ENCODE measurements at regions not wholly inside any gene's neighbourhood (a gene's known extent, or its start where the extent isn't known, plus 50 kb on each side); places are given as distances from the start of the nearest gene placed in this dataset.
A peak's percentile ranks its signal among the peaks of the same experiment; 100 is the strongest.

DNA sequence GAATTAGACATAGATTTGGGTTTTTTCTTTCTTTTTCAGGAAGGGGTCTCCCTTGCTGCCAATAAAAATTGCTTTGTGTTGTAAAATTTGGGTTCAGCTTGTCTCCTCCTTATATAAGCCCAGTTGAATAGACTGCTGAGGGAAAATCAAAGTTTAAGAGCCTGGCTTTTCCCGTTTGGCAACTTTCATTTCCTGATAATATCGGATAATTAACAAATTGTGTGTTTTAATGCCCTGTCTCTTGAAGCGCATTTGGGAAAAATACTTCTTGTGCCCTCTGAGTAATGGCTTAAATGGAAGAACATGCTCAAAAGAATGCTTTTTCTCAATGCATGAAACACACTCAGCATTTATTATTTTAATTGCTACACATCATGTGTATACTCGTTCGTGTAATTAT, 198.0 kb upstream of the DCN start:
- no peak overlapping the region for H3K4me3 ChIP-seq

GRCh38 chr12:91379051-91379775, 196.6 kb upstream of the DCN start:
- WGBS, 2 donors: 85 to 94% methylated on average over 2 of the region's 2 CpGs
- no peak overlapping the region for H3K9ac ChIP-seq (ENCODE audit: insufficient read depth in 1 of 2, low read length in 2 of 2)
- H3K27ac ChIP-seq (ENCODE audit: low read depth in 1 of 2, low read length in 1 of 2): no peak overlapping the region
- H3K27me3 ChIP-seq (ENCODE audit: control insufficient read depth in 3 of 3, insufficient read depth in 3 of 3, low read length in 2 of 3): no peaks in the 10 kb centered on the region
- TF ChIP-seq, protein P1, sequence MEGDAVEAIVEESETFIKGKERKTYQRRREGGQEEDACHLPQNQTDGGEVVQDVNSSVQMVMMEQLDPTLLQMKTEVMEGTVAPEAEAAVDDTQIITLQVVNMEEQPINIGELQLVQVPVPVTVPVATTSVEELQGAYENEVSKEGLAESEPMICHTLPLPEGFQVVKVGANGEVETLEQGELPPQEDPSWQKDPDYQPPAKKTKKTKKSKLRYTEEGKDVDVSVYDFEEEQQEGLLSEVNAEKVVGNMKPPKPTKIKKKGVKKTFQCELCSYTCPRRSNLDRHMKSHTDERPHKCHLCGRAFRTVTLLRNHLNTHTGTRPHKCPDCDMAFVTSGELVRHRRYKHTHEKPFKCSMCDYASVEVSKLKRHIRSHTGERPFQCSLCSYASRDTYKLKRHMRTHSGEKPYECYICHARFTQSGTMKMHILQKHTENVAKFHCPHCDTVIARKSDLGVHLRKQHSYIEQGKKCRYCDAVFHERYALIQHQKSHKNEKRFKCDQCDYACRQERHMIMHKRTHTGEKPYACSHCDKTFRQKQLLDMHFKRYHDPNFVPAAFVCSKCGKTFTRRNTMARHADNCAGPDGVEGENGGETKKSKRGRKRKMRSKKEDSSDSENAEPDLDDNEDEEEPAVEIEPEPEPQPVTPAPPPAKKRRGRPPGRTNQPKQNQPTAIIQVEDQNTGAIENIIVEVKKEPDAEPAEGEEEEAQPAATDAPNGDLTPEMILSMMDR (IDR thresholded peaks at IDR 0.05; ENCODE audit: control extremely low read depth, extremely low read depth): no peak
- no peaks in the 10 kb centered on the region for H3K36me3 ChIP-seq (ENCODE audit: control insufficient read depth in 4 of 4, insufficient read depth in 4 of 4, low read length in 4 of 4)
- H3K4me1 ChIP-seq (ENCODE audit: control insufficient read depth in 5 of 5, insufficient read depth in 5 of 5, low read length in 5 of 5): peaks cover 0 to 69% (median 11%) of the 10 kb centered on the region in 5 donors
- H3K9me3 ChIP-seq (ENCODE audit: control insufficient read depth in 4 of 4, insufficient read depth in 3 of 4, low read length in 3 of 4): no peaks in the 10 kb centered on the region
- H3K4me3 ChIP-seq: no peak overlapping the region
- DNase-seq (peak in 1 of 3 donors; percentile 48), ATAC-seq (ENCODE audit: insufficient read depth, low FRiP score) (no peak)

More for the DNA sequence above, 198.0 kb upstream of the DCN start:
- no peaks in the 10 kb centered on the region for H3K36me3 ChIP-seq (ENCODE audit: control insufficient read depth in 4 of 4, insufficient read depth in 4 of 4, low read length in 4 of 4)
- peak overlapping the region in 1 of 2 donors; percentile 69 for H3K9ac ChIP-seq (ENCODE audit: insufficient read depth in 1 of 2, low read length in 2 of 2)
- peak in 2 of 3 donors; percentile 71 to 73 for DNase-seq
- no peak overlapping the region for H3K27ac ChIP-seq (ENCODE audit: low read depth in 1 of 2, low read length in 1 of 2)
- 45 to 68% methylated on average over 5 of the region's 5 CpGs for WGBS, 2 donors
- TF ChIP-seq, protein P1 (IDR thresholded peaks at IDR 0.05; ENCODE audit: control extremely low read depth, extremely low read depth): no peak
- no peaks in the 10 kb centered on the region for H3K9me3 ChIP-seq (ENCODE audit: control insufficient read depth in 4 of 4, insufficient read depth in 3 of 4, low read length in 3 of 4)
- H3K4me1 ChIP-seq (ENCODE audit: control insufficient read depth in 5 of 5, insufficient read depth in 5 of 5, low read length in 5 of 5): peaks cover 0 to 62% (median 11%) of the 10 kb centered on the region in 5 donors
- no peaks in the 10 kb centered on the region for H3K27me3 ChIP-seq (ENCODE audit: control insufficient read depth in 3 of 3, insufficient read depth in 3 of 3, low read length in 2 of 3)
- no peak for ATAC-seq (ENCODE audit: insufficient read depth, low FRiP score)

DNA sequence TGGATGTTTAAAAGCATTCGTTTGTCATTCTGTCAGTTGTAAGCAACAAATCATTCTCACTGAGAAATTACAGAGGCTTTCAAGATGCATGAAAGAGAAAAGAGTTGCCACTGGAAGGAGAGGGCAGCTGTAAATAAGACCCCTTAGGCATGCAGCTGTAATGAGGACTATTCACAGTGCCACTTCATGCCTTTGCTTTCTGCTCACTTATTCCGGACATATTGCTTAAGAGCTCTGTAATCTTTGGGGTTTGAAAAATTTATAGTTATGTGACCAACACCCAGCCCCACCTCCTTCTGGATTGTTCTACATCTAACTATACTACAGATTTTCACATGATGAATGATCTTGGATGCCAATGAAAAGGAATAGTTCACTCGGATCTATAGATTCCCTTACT, 194.8 kb upstream of the DCN start:
- ATAC-seq (ENCODE audit: insufficient read depth, low FRiP score) (no peak), DNase-seq (peak in 1 of 3 donors; percentile 43)
- TF ChIP-seq, protein P1 (IDR thresholded peaks at IDR 0.05; ENCODE audit: control extremely low read depth, extremely low read depth): no peak
- Histone ChIP-seq H3K36me3 (ENCODE audit: control insufficient read depth in 4 of 4, insufficient read depth in 4 of 4, low read length in 4 of 4) (no peaks in the 10 kb centered on the region), H3K9ac (ENCODE audit: insufficient read depth in 1 of 2, low read length in 2 of 2) (no peak overlapping the region), H3K4me1 (ENCODE audit: control insufficient read depth in 5 of 5, insufficient read depth in 5 of 5, low read length in 5 of 5) (peaks cover 0 to 58% (median 11%) of the 10 kb centered on the region in 5 donors), H3K4me3 (no peak overlapping the region), H3K27me3 (ENCODE audit: control insufficient read depth in 3 of 3, insufficient read depth in 3 of 3, low read length in 2 of 3) (no peaks in the 10 kb centered on the region), H3K27ac (ENCODE audit: low read depth in 1 of 2, low read length in 1 of 2) (no peak overlapping the region), H3K9me3 (ENCODE audit: control insufficient read depth in 4 of 4, insufficient read depth in 3 of 4, low read length in 3 of 4) (no peaks in the 10 kb centered on the region)
- 67 to 72% methylated on average over 3 of the region's 3 CpGs for WGBS, 2 donors
